Cardiac muscle cell (in vitro differentiated cells and primary cell): ENCODE measurements at regions not wholly inside any gene's neighbourhood (a gene's known extent, or its start where the extent isn't known, plus 50 kb on each side); places are given as distances from the start of the nearest gene placed in this dataset.

Experiments used
- DNase-seq, 2 donors: peaks; one replicate each; pipeline versions ENCODE4 v3.0.0 to v3.0.0-alpha.2; 2010 to 2017; ENCODE audit warnings: low read depth in 1 of 2, low spot score in 1 of 2
- H3K27ac ChIP-seq: fragments of 200-600 bp; sonication (generic); 2 replicates; pipeline ENCODE4 v1.5.1; 2016
- H3K27me3 ChIP-seq: fragments of 200-600 bp; sonication (generic); 2 replicates; pipeline ENCODE4 v1.6.0; 2016; ENCODE audit warnings: control low read depth
- H3K36me3 ChIP-seq: fragments of 200-600 bp; sonication (generic); 2 replicates; pipeline ENCODE4 v1.5.1; 2016; ENCODE audit warnings: control low read depth
- H3K4me1 ChIP-seq: fragments of 200-600 bp; sonication (generic); 2 replicates; pipeline ENCODE4 v1.8.1; 2017; ENCODE audit warnings: low read depth, mild to moderate bottlenecking, mixed run types
- H3K4me3 ChIP-seq: fragments of 200-600 bp; sonication (generic); 2 replicates; pipeline ENCODE4 v1.5.1; 2016; ENCODE audit warnings: mild to moderate bottlenecking
- H3K9me3 ChIP-seq: fragments of 200-600 bp; sonication (generic); 2 replicates; pipeline ENCODE4 v1.5.1; 2017; ENCODE audit warnings: low read depth, mild to moderate bottlenecking, control low read depth
- CTCF ChIP-seq: IDR thresholded peaks from 2 replicates; pipeline ENCODE4 v1.5.1; 2012; ENCODE audit warnings: low read depth, mild to moderate bottlenecking, low read length

GRCh38 chr17:77391668-77392375 lies 251.1 kb downstream of the SEC14L1 start:
- Histone ChIP-seq H3K27ac (peak overlapping the region; percentile 50), H3K4me3 (no peak overlapping the region), H3K9me3 (no peaks in the 10 kb centered on the region), H3K36me3 (no peaks in the 10 kb centered on the region), H3K4me1 (peaks cover 61% of the 10 kb centered on the region), H3K27me3 (no peaks in the 10 kb centered on the region)
- no peak for TF ChIP-seq CTCF
- peak in 1 of 2 donors; percentile 90 for DNase-seq

DNA sequence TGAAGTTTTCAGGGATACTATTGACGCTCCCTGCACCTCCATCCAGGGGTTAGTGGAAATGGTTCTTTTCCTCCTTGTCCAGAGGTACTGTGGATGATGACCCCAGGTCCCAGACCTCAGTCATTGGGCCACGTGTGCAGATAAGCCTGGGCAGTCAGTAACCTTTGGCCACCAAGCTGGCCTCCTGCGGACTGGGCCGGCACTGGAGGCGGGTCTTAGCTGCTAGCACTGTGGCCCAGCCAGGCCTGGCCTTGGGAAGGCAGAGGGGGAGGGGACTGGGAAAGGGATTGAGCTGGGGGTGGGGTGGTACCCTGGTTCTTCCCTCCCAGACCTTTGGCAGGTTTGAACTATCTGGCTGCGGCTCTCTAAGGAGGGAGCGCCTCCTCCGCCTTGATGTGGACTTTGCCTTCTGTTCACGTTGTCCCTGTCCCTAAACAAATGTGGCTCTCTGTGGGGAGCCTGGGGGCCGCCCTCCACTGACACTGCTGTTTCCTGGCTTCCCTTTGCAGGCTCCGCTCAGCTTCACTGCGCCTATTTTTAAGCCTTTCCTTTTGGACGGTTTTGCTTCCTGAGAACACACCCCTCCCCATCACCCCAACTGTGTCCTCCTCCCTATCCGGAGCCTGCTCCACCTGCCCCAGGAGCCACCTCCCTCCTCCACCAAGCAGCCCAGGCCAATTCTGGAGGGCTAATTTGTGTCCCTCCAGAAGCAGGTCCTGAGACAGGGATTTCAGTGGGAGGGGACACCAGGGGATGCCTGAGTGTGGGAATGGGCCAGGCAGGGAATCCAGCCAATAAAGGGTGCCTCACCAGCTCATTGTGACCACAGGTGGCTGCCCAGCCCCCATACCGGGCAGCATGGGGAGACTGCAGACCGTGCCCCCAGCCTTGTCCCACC lies 251.9 kb downstream of the SEC14L1 start:
- Histone ChIP-seq H3K36me3 (no peaks in the 10 kb centered on the region), H3K27me3 (no peaks in the 10 kb centered on the region), H3K4me3 (no peak overlapping the region), H3K4me1 (peaks cover 53% of the 10 kb centered on the region), H3K9me3 (no peaks in the 10 kb centered on the region), H3K27ac (peak overlapping the region; percentile 50)
- TF ChIP-seq CTCF: no peak
- DNase-seq: peak in 1 of 2 donors; percentile 61

GRCh38 chr17:77393274-77393600 lies 252.5 kb downstream of the SEC14L1 start:
- peaks cover 47% of the 10 kb centered on the region for H3K4me1 ChIP-seq
- H3K27ac ChIP-seq: peak overlapping the region; percentile 50

DNA sequence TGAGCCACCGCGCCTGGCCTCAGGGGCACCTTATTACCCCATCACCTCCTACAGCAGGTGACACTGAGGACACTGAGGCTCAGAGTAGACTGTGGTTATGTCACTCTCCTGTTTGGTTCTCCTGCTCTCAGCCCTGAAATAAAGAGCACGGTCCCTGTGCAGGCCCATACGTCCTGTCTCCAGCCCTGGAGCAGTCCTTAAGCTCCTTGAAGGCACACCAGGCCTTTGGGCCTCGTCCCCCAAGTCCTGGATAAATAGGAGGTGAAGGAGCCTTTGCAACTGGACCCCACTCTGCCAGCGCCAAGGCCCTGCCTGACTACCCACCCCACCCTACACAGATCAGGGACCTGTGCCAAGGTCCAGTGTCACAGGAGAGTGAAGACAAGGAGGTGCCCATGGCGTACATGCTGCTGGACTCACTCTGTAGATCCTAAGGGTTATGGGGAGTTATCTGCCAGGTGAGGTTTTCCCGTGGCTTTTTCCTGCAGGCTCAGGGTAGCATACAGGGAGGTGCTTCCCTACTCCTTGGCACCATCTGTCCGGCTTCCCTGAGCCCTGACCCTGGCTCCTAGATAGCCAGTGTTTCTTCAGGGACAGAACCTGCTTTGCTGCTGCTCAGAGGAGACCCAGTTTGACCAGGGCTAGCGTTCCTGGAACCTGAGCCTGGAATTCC lies 253.2 kb downstream of the SEC14L1 start:
- no peak for DNase-seq
- H3K4me3 ChIP-seq: no peak overlapping the region
- H3K27ac ChIP-seq: peak overlapping the region; percentile 54
- H3K36me3 ChIP-seq: no peaks in the 10 kb centered on the region
- peaks cover 39% of the 10 kb centered on the region for H3K4me1 ChIP-seq
- no peaks in the 10 kb centered on the region for H3K9me3 ChIP-seq
- H3K27me3 ChIP-seq: no peaks in the 10 kb centered on the region
- TF ChIP-seq CTCF: no peak

More at GRCh38 chr17:77393274-77393600, 252.5 kb downstream of the SEC14L1 start:
- Histone ChIP-seq H3K27me3 (no peaks in the 10 kb centered on the region), H3K9me3 (no peaks in the 10 kb centered on the region), H3K4me3 (no peak overlapping the region), H3K36me3 (no peaks in the 10 kb centered on the region)
- no peak for TF ChIP-seq CTCF
- DNase-seq: no peak

DNA sequence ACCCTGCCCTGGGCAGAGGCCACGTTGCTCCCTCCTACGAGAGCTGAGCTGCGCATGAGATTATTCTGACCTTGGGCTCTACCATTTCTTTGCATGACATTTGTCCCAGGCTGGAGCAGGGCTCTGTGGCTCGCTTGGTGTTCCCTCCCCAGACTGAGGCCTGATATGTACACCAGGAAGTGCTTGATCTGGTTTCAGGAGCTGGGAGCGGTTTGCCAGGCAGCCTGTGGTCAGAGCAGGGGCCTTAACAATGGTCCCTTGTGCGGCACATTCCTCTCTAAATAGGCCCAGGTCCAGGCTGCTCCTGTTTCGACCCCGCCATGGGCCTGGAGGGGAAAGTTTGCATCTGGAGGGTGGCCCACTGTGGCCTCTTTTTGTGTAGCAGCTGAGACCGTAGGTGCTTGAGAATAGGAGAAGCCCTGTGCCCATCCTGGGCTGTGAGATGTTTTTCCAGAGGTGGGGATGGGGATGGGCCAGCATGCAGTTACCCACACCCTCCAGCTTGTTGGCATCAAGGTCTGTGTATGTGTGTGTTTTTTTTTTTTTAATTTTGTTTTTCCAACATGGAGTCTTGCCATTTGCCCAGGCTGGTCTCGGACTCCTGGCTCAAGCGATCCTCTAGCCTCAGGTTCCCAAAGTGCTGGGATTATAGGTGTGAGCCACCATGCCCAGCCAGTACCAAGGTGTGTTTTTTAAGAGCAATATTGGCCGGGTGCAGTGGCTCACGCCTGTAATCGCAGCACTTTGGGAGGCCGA lies 253.9 kb downstream of the SEC14L1 start:
- no peaks in the 10 kb centered on the region for H3K9me3 ChIP-seq
- peak in 1 of 2 donors; percentile 74 for DNase-seq
- no peaks in the 10 kb centered on the region for H3K27me3 ChIP-seq
- peaks cover 32% of the 10 kb centered on the region for H3K4me1 ChIP-seq
- TF ChIP-seq CTCF: no peak
- no peaks in the 10 kb centered on the region for H3K36me3 ChIP-seq
- no peak overlapping the region for H3K4me3 ChIP-seq
- peak overlapping the region; percentile 54 for H3K27ac ChIP-seq
